ENCODE measurements at regions not wholly inside any gene's neighbourhood (a gene's known extent, or its start where the extent isn't known, plus 50 kb on each side); places are given as distances from the start of the nearest gene placed in this dataset.
A peak's percentile ranks its signal among the peaks of the same experiment; 100 is the strongest.
"Not testable (repeated sequence)": the region's sequence is repeated elsewhere in the genome, so short reads cannot be mapped to it uniquely, and the experiment has no call there.

DNA sequence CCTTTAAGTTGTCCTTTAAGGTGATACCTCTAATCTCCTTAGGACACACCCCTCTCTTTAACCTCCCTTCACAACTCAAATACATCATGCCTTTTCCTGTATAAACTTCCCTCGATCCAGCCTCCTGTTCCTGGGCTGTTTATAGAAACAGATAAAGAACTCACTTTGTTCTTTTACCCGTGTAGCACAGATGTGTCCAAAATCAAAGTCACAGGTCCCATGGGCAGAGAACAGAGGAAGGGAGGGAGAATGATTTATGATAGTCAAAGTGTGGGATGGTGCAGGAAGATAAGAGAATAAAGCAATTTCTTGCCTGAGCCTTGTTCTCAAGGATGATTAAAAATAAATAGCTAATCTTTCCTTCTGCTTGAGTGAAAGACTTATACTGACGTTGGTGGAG, 50.3 kb upstream of the CABCOCO1 start:
- ATAC-seq (peak; percentile 41), DNase-seq (no peak)
- intact Hi-C loops (cut with DNase I, micrococcal nuclease): no loop called here

DNA sequence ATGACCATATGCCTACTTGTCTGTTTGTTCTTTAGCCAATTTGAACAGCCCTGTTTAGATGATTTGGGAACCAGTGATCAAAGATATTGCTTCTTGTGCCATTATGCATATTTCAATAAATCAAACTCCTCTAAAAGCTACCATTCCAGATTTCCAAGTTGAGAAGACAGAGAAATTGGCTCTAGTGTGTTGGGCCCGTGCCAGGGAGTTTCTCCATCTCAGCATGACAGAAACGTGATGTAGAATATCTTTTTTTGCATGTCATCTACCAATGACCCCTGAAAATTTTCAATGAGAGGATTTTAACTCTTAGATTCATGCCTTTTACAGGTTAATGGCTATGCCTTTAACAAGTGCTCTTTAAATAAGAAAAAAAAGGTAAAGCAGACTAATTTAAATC, 50.7 kb upstream of the CABCOCO1 start:
- intact Hi-C loops (cut with DNase I, micrococcal nuclease): no loop called here
- ATAC-seq: no peak
- DNase-seq: no peak

DNA sequence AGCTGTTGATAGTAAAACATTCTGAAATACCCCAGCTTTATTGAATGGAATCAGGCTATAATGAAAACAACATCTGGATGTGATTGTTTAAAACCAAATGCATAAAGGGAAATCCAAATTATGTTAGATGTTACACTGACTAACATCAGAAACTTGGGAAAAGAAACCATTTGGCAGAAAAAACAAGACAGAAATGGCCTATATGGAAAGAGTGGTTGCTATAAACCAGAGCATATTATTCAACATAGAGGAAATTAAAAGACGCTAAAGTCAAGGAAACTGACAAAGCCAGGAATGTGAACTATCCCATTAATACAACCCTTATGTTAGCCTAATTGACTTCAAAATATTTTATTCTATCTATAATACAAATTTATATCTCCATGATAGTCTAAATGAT, 53.0 kb upstream of the CABCOCO1 start:
- DNase-seq (no peak), ATAC-seq (no peak)
- intact Hi-C loops (cut with DNase I, micrococcal nuclease): no loop called here

DNA sequence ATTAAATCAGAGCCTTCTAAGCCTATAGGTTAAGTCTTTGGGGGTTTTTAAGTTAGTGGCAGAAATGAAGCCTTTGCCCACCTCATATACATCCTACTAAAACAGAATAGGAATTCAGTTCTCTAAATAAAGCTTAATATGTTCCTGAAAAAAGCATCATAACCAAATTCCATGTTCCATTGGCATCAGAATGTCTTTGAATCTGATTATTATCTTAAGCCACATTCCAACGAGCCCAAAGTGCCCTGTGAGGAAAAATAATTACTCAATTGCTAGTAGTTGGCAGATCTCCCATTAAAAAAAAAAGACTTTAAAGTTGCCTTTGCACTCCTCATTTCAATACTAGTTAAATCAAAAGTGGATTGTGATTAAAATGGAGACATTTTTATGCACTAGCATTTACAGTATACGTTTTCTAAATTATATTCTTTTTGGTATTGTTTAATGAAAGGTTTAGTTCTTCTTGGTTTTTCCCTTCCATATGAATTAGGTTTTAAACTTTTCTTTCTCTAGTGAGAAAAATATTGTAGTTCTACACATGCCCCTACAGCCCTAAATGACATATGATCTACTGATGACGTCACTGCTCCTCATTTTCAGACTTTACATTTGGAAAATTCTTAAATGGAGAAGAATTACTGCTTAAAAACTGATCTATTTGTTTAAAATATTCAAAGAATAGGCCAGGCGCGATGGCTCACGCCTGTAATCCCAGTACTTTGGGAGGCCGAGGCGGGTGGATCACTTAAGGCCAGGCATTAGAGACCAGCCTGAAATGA, 54.3 kb upstream of the CABCOCO1 start:
- ATAC-seq: no peak
- DNase-seq: no peak
- intact Hi-C loops (cut with DNase I, micrococcal nuclease): no loop called here

DNA sequence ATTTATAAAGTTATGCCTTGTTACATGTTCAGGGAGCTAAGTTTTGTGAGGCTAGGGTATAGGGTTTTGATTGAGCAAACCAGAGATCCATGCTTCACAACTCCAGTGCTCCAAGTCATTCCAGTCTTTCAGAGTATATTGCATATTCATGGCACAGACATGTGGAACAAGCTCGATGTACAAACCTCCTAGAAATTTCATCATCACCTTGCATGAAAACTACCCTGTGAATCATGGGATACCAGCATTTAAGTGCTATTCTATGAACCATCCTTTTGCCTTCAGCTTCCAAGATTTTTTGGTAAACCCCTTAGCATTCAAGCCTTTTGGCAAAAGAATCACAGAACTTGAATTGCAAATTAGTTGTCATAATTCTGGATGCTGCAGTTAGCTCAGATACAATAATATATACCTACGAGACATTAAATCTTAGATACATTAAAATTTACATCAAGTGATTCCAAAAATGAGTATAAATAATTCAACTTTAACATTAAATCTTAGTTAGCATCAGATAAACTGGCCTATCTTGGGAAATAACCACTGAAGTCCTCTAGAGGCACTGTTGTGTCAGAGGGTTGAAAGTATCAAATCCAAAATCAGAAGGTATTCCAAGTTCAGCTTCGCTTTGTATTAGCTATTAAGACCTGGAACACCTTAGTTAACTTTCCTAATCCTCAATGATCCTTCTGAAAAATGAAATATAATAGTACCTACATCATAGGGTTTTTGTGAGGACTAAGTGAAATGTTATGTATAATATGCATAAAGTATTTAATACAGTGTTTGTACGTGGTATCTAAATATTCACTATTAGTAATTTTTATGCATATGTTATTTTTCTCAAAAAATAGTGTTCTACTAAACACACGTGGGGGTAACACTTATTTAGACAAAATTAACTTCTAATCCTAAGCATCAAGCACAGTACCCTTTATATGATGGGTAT, 55.5 kb upstream of the CABCOCO1 start:
- intact Hi-C loops (cut with DNase I, micrococcal nuclease): no loop called here
- ATAC-seq: no peak
- no peak for DNase-seq

DNA sequence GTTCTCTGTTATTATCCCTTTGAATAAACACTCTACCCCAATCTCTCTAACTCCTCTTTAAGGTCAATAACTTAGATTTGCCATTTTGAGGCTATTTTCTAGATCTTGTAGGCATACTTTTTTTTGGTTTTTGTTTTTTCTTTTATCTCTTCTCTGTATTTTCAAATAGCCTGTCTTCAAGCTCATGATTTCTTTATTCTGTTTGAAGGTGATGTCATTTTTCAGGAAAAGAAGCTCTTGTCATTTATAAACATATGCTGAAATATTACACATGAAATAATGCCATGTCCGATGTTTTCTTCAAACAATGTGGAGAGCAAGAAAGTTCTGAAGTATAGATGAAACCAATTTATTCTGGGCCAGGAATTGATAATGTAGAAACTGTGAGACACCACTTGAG, 57.5 kb upstream of the CABCOCO1 start:
- intact Hi-C loops (cut with DNase I, micrococcal nuclease): no loop called here

DNA sequence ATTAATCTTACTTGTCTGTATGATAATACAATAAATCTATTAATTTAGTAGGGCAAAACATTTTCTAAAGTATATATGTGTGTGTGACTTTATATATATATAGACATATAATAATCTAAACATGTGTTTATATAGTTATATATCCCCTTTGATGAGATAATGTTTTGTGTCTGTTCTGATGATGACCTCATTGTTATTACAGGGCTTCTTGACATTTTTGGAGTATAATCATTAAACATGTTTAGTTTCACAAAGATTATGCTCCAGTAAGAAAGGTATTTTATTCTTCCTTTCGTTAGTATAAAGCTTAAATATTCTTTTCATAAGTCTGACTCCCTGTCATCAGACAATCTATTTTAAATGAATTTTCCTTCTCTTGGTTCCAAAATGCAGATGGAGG, 62.3 kb upstream of the CABCOCO1 start:
- ATAC-seq (no peak), DNase-seq (no peak)
- intact Hi-C loops (cut with DNase I, micrococcal nuclease): no loop called here

More for the DNA sequence above, 57.5 kb upstream of the CABCOCO1 start:
- DNase-seq (no peak), ATAC-seq (no peak)

DNA sequence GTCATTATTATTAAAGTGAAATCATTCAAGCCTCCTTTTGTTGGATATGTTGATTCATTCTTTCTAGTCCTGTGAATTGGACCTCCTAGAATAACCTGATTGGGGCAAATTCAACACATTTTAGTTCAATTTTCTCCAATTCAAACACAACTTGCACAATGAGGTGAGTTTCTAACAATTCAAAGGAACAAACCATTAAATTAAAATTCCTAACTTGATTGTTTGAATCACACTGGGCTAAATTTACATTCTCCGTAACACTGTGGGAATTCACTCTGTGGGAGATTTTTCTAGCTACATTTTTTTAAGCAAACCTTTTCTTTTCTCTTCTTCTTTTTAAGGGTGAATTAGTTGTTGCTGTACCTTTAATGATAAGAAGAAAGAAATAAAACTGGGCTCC, 68.3 kb upstream of the CABCOCO1 start:
- DNase-seq: no peak
- intact Hi-C loops (cut with DNase I, micrococcal nuclease): no loop called here
- ATAC-seq: no peak

DNA sequence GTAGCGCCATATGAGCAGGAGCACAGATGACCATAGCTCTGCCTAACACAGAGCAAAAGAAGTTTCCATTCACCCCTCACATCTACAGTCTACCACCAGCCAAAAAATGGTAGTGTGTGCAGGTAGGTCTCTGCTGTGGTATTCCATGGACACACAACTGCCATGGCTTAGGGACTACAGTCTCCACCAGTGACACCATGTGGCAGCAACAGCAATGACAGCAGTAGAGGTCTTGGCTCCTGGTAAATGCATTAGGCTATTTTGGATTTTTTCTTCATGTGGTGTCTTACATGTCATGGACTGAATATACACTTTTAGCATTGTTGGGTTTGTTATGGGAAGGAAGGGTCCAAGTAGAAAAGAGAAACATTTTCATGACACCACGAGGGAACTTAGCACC, 70.1 kb upstream of the CABCOCO1 start:
- DNase-seq: peak in 1 of 2 donors; percentile 4
- no peak for ATAC-seq
- intact Hi-C loops (cut with DNase I, micrococcal nuclease): no loop called here

DNA sequence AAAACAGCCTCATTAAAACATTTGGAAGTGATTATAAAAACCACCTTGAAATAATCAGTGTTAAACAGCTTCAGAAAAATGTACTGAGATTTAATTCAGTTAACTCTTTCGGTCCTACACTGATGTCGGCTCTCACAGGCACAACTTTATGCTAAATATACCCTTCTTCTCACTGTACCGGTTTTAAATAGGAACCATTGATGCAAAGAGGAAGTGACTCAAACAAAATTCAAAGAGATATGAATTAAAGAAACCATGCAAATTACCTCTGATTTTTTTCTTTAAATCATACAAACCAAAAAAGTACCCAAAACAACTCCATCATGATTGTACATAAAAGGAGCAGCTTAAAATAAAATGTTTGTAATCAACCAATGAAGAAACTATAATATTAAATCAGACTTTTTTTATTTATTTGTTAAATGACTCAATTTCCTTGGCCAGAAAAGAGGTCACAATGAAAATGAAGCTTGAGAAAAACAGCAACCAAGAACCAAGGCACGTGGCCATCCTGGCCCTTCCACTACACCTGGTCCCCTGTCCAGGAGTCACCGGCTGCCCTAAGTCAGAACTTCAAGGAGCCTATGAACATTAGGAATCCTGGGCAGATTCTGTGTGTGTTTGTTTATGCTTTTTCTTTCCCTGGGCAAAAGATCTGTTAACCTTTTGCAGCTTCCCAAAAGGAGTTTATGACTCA, 73.0 kb upstream of the CABCOCO1 start:
- intact Hi-C loops (cut with DNase I, micrococcal nuclease): no loop called here
- DNase-seq (no peak), ATAC-seq (no peak)

DNA sequence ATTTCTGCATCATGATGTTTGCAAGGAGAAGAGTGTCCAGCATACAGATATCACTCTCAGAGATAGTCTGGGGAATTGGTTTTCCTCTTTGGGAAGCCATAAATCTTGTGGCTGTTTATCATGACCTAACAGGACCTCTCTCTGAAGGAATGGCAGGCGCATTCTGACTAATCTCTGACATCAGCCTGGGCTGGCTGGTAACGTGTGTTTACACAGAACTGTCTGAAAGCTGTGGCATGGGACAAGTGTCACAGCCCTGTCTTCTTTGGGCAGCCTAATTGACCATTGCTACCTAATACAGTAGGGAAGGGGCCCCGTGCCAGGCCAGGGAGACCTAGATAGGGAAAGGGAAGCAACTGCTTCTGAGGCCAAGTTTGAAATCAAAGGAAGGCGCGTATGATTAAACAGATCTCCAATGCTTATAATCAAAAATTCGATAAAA, 73.9 kb upstream of the CABCOCO1 start:
- no peak for DNase-seq
- no peak for ATAC-seq
- intact Hi-C loops (cut with DNase I, micrococcal nuclease): no loop called here

DNA sequence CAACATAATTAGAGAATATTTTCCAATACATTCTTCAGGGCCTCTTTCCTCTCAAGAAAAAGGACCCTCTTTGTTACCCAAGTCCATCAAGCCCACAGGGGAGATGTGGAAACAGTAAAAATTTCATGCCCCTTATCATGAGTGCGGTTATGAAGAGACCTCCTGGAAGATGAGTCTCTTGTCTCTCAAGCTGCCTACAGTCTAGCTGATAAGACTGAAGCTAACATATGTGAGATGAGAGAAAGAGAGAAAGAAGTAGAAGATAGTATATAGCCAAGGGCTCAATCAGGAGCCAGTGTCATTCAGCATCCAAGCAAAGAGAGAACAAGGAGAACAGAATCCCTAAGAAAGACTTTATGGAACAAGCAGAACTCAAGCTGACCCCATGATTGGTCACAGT, 75.9 kb upstream of the CABCOCO1 start:
- DNase-seq (no peak), ATAC-seq (no peak)
- intact Hi-C loops (cut with DNase I, micrococcal nuclease): no loop called here

DNA sequence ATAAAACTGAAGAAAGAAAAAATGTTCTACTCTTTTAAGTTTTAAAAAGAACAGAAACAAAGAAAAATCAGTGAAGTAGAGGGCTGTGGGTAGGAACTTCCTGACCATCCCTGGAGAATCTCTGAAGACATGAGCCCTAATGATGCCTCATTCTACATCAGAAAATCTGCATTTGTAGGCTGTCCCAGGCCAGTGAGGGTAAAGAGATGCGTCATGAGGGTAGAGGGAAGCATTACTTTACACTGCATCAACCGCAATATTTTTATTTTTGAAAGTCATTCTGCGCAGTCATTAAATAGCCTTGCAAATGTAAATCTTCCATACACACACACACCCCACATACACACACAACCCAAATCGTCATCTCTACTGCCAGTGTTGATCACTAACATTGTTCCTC, 82.1 kb upstream of the CABCOCO1 start:
- intact Hi-C loops (cut with DNase I, micrococcal nuclease): no loop called here
- no peak for ATAC-seq
- DNase-seq: no peak

DNA sequence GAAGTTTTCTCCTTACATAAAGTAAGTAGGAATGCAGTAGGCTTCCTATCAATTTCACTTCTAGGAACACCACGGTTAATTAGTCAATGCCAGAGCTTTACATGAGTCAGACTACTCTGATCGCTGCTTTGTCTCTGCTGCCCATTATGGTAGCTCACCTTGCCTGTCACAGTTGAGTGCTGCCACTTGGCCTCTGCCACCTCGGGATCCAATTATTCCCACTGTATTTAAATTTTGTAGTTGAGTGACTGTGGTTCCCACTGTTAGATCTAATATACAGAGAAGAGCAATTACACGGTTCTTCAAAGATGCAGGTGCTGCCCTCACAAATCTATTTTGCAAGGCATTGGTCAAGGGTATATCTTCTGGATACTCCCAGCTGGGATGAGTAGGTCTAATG, 92.5 kb upstream of the CABCOCO1 start:
- intact Hi-C loops (cut with DNase I, micrococcal nuclease); ATAC-seq; DNase-seq: not testable (repeated sequence)

DNA sequence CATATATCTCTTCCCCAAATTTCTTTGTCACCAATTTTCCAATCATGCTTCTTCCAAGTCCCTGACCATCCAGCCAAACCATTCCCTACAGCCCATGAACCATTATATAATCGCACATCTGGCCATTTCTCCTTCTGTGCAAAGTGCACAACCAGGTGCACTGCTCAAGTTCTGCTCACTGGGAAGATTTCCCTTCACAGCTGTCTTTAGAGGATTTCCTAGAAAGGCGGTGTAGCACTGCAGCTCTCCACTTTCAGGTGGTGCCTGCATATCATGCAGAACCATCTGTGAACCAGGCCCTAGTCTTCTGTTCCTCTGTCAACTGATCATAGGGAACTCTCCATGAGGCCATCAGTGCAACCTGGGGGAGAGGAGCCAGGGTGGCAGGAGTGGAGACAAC, 95.0 kb upstream of the CABCOCO1 start:
- ATAC-seq: no peak
- intact Hi-C loops (cut with DNase I, micrococcal nuclease): no loop called here
- no peak for DNase-seq

DNA sequence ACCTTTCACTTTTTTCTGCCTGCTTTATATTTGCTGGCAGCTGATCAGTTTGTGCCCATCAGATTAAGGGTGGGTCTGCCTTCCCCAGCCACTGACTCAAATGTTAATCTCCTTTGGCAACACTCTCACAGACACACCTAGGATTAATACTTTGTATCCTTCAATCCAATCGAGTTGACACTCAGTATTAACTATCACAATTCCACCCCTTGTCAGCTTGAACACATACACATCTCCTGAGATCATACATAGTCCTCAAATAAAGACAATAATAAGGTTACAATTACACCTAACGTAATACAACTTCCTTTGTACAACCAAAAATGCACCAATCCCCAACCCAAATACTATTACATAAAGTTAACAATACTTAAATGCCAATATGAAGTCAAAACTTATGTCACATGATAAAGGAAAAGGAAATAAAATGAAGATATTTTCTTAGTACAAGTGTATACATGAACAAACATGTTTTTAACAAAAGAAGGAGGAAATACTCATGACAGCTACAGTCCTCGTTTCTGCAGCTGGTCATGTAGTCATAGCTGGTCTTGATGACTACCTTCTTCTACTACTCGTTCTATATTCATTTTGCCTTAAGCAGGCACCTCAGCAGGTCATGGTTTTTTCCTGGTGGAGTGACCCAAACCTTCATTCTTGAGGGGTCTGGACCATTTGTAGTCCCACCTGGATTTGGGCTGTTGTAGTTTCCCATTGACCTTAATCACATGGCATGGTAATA, 96.7 kb upstream of the CABCOCO1 start:
- no peak for DNase-seq
- intact Hi-C loops (cut with DNase I, micrococcal nuclease): no loop called here
- ATAC-seq: no peak

DNA sequence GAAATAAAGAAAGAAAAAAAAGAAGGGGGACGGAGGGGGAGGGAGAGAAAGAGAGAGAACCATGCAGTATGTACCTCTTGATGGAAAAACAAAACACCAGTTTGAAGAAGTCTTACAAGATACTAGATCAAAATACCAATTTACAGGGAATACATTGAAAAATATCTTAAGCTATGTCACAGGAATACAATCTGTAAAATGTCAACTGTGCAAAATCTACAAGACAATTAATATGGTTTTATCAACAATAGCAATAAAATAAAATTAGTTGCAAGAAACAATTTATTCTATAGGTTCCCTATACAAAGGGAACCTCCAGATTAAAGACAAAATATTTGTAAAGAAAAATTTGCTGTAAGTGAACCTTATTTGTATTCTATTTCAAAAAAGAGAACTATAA, 98.3 kb upstream of the CABCOCO1 start:
- ATAC-seq (no peak), DNase-seq (no peak)
- intact Hi-C loops (cut with DNase I, micrococcal nuclease): no loop called here

DNA sequence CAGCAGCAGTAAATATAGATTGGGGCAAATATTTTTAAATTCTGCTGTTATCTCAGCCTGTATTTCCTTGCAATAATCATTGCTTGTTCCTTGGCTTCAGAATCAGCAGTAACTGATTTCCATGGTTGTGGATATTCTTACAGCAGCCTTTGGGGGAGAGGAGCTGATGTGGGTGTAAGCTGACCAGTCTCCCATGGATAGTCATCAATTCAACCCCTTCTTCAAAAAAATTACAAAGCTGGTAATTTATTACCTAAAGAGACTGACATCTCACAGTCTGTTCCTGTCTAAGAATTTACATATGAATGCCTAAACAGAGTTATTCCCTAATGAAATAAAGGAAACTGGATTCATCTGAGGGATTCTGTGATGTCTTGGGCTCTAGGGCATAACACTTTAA, 103.1 kb upstream of the CABCOCO1 start:
- intact Hi-C loops (cut with DNase I, micrococcal nuclease): no loop called here
- DNase-seq: no peak
- ATAC-seq: no peak

DNA sequence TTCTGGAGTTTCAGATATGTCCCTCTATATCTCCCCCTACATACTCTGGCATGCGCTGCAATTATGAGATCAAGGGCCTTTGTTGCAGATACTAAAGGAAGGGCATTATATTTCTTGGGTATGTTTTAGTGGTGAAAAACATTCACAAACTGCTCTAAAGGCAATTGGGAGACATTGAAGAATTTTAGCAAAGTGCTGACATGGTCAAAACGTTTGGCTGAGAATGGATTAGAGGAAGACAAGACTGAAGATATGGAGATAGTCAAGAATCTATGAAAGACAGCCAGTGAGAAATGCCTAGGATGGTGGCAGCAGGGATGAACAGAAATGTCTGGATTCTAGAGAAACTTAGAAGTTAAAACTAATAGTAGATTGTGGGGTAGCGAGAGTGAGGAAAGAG, 104.5 kb upstream of the CABCOCO1 start:
- ATAC-seq: no peak
- intact Hi-C loops (cut with DNase I, micrococcal nuclease): no loop called here
- DNase-seq: no peak

Data from left colon (tissue), 2 donors.